Medulla oblongata (tissue), 1 donor: ENCODE measurements at regions not wholly inside any gene's neighbourhood (a gene's known extent, or its start where the extent isn't known, plus 50 kb on each side); places are given as distances from the start of the nearest gene placed in this dataset.
"Not testable (repeated sequence)": the region's sequence is repeated elsewhere in the genome, so short reads cannot be mapped to it uniquely, and the experiment has no call there.

ENCODE experiments used
- DNase-seq: peaks from one replicate; pipeline ENCODE4 v3.0.0-alpha.2; 2015; ENCODE audit errors: extremely low spot score

DNA sequence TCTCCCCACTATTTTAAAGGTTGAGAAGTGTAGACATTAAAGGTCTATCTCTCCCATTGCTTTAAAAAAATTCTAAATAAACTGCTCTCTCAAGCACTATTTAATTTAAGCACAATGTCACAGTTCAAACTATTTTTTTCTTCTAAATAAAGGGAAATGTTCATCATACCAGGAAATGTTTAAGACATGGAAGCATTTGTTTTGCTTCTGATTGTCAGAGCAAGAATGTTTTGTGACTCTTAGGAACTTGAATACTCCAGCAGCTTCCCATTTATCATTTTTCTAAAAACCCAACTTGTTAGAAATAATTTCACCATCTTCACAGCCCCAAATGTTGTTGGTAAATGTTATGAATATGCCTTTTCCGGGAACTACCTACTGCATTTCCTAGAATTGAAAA is 121.8 kb upstream of the NTF3 start:
- no peak for DNase-seq

DNA sequence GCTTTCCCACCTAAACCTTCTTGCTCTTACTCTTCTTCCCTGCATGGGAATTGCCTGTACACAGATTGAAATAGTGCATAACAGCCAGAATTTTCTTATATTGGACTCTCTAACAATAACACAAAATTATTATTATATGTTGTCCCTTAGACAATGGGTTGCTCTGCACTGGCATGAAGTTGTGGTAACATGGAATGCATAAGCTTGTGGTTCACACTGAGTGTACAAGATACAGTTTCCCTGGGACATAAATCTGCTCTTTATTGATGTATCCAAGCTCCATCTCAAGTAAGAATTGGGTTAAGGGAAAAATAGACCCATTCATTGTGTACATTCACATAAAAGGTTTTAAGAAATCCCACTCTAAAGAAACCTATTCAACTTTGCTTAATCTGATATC is 114.4 kb upstream of the NTF3 start:
- no peak for DNase-seq

DNA sequence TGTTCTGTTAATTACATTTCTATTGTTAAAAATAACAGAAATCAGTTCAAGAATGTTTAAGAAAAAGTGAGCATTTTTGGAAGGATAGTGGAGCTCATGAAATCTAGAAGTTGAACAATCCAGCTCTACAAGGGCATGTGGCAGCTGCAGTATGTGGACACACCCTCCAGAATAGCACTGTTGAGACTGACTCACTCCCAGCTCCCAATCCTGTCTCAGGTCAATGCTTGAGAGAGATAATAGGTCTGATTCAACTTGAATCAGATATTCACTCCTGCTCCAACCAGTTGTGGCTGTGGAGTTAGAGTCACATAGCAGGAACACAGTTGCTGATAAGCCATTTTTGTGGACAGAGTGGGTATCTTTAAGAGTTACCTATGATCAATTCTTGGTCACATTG is 113.0 kb upstream of the NTF3 start:
- no peak for DNase-seq

DNA sequence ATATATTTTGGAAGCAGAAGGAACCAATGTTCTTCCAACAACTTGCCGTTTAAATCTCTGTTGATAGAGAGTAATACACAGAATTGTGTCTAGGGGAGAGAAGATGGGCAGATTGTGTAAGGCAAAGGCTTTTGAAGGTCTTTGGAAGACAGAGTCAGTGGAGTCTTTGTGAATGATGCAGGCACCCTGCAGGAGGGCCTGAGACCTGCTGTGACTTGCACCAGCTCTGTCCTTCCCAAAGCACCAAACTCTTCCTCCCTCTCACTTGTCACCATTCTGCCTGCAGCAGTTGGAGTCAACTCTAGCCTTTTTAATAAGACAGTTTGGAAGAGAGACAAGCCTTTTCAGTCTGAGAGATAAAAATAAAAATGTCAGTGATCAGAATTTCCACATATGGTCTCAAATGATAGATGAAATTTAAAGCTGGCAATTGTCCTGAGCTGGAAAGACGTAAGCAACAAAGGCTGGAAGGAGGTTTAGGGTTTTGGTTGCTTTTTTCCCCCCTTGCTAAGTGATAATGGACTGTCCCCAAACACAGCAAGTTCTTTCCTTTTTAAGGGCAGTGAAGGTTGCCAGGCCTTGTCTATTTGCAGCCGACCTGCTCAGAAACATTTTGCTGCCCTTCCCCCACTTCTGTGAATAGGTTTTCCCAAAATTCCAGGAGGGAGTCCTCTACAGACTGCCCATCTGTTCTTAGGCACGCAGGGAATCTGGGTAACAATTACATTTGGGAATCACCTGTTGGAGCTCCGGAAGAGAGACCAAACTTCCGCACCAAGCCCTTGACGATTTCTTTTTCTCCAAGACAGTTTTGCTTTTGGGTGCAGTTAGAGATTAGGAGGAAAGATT is 103.0 kb upstream of the NTF3 start:
- DNase-seq: no peak

DNA sequence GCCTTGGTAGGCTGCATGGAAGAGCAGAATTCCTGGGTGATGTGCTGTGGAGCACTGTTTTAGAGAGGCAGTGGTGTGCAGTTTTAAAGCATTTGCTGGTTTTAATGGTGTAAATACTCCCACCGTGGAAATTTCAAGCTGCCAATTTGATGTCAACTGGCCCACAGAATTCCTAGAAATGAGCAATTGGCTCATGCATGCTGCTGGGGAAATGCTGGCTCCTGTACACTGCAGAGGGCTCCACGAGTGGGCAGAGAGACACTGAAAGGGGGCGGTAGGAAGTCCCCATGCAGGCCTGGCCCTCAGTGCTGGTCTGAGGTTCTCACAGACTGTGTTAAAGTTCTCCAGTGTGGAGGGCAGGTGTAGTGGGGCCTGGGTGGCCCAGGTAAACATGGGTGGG is 99.4 kb upstream of the NTF3 start:
- no peak for DNase-seq

DNA sequence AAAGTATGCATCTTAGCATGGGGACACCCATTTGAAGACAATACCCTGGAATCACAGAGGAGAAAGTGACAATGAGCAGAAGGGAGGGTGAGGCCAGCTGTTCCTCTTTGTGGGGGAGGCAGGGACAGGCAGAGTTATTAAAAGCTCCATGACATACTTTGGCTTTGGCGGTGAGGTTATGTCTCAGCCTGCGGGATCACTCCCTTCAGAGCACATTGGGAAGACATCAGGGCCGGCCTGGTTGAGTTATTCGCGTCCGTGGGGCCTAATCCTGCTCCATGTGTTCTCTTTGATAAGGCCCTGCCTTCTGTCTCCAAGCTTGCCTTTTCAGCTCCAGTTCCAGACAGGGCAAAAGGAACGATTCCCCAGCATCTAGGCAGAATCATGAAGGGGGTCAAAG is 98.8 kb upstream of the NTF3 start:
- no peak for DNase-seq

DNA sequence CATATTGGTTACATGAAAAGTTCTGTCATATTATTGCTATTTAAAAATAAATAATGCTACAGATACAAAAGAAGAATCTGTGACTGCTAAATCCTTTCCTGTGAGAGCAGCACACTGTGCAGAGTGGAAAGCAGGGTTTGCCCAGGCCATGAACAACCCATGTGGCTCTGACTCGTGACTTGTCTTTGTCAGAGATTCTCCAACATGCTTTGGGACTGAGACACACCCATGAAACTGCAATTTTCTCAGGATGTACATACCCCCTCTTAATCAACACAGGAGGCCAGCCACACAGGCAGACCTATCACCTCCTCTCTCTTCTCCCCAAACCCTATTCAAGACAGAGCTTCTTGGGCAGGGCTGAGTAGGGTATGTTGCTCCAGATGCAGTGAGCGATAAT is 96.8 kb upstream of the NTF3 start:
- DNase-seq: no peak

DNA sequence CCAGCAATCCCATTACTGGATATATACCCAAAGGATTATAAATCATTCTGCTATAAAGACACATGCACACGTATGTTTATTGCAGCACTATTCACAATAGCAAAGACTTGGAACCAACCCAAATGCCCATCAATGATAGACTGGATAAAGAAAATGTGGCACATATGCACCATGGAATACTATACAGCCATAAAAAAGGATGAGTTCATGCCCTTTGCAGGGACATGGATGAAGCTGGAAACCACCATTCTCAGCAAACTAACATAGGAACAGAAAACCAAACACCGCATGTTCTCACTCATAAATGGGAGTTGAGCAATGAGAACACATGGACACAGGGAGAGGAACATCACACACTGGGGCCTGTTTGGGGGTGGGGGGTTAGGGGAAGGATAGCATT is 90.8 kb upstream of the NTF3 start:
- DNase-seq: not testable (repeated sequence)

DNA sequence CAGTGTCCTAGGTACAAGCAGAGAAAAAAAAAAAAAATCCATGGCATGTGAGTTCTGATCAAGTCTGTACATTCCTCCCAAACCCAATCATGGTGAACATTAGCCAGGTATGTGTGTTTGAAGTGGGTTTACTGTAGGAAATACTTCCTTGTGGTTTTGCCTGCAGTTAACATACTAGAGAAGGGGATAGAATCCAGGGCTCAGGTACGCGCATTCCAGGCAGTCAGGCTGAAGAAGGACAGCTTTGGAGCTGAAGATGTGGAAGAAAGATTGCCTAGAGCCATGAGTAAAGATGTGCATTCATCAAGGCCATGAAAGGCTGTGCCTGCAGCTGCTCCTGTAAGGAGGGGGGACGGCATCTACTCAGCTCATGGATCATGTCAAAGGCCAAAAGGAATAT is 88.2 kb upstream of the NTF3 start:
- DNase-seq: no peak

DNA sequence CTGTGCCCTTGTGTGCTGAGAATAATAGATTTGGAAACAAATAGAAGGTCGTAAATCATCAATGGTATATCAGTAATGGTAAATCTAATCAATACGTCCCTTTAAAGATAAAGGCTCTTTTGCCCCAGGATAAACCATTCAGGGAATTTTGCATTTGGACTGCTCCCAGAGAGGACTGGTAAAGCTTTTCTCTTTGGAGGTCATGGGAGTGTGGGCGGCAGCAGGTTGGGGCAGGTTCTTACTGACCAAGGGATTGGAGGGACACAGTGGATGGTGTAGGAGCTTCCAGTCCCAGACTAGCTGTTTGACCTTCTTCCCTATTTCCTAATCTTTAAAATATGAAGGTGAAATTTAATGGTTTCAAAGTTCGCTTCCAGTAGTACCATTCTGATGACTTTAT is 87.8 kb upstream of the NTF3 start:
- DNase-seq: no peak

DNA sequence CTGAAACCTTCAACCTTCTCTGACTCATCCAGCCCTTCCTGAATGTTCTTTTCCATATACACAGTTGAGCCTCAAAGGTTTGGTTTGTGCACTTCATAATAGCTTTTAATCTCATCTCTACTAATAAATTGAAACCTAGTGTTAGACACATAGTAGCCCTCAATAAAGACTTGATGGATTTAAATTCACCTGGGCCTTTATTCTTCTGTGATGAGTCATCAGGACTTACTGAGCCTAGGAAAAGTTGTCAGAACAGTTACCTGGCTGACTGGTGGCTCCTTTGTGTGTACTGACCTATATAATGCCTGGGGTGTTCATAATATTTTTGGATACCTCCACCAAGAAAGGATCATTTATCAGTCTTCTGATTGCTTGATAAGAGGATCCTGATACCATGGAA is 86.4 kb upstream of the NTF3 start:
- no peak for DNase-seq

DNA sequence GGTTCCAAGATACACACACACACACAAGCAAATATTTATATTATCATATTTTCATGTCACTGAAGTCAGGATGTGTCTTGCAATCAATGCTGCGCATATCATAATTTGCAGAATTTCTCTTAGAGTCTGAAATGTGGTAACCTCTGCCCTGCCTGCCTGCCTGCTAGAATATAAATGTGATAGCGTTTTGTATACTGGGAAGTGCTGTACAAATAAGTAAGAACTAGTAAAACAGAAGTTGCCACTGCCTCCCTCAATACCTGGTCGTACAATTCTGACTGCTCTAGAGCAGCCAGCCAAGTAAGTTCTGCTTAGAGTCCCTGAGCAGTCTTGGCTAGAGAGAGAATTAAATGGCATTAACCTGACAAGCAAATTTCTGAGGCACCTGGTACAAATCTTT is 83.9 kb upstream of the NTF3 start:
- DNase-seq: no peak

DNA sequence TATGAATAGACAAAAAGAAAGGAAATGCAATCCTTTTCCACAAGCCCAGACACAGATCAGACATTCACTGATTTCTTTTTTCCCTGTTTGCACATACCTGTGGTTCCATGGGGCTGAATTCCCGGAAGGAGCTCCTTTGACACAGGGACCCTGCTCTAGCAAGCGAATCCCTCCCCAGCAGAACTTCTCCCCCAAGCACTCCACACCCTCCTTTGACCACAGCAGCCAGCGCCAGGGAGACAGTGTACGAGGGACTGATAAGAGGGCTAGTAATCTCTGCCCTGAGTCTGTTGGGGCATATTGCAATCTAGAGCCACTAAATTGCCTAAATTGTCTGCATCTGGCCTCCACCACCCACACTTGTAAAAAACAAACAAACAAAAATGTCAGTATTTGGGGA is 83.4 kb upstream of the NTF3 start:
- DNase-seq: no peak

DNA sequence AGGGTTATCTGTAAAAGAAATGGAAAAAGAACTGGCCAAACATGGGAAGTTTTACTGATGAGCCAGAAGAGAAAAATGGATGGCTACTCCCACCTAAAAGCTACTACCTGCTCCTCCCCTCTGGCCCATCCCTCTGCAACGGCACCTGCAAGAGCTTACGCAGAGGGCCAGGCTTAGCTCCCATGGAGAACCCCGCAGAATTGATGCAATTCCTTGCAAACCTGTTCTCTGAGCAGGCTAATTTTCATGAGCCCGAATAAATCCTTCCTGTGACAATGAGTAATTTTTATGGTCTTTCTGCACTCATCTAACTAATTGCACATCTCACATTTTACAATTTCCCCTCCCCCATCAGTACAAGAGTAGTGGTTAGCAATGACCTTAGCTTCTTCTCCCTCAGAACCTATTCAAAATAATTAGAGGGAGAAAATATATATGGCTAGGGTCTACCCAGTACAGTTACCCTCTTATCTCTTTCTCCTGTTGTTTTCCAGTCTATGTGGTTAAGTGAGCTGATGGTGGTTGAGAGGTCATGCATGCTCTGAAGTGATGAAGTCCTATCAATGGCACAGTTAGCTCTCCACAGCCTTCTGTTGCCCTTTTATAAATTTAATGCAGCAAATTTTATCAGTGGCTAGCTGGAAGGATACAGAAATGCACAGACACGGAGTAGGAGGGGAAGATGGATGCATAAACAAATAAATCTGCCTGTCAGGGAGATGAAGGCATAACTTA is 67.7 kb upstream of the NTF3 start:
- DNase-seq: no peak

DNA sequence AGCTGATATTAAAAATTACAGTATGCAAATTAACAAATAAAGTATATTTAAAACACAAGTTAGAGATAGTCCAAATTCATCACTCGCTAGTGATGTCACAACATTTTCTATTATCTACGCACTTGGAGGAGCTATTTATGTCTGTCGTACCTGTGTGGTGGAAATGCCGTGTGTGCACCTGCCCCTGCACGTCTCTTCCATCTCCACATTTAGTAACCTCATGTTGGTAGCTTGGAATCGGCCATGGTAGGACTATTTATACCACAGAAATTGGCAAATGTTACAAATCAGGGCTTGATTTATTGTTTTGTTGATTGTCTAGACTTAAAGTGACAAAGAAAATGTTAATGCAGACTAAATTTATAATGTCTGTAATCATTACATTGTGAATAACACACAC is 62.6 kb upstream of the NTF3 start:
- no peak for DNase-seq

DNA sequence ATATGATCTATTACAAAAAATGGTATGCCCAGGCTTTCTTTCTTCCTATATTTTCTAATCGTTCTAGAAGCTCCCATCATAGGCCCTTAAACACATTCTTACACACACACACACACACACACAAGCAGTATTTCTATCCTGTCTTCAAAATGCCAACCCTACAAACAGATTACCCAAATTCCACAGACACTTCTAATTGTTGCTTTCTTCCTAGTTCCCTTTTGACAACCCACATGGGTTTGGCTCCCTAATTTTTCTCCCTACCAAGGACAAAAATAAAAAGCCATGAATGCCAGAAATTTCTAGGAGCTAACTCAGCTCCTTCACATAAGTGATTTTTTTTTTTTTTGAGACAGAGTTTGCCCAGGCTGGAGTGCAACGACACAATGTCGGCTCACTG is 60.3 kb upstream of the NTF3 start:
- no peak for DNase-seq

DNA sequence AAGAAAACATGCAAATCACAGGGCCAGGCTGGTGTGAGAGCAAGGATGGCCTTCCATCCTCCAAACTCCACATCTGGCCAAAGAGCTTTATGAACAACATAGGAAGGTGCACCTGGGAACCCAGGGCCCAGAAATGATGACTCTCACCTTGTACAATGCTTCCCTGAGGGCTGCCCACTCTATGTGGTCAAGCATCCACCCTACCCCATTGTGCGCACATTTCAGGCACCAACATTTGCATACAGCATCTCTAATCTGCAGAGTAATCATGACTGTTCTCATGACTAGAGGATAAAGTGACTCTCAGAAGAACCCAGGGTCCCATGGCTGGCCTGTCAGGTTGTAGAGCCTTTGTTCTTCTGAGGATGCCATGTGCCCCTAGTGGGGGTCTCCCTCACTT is 57.2 kb upstream of the NTF3 start:
- DNase-seq: no peak

DNA sequence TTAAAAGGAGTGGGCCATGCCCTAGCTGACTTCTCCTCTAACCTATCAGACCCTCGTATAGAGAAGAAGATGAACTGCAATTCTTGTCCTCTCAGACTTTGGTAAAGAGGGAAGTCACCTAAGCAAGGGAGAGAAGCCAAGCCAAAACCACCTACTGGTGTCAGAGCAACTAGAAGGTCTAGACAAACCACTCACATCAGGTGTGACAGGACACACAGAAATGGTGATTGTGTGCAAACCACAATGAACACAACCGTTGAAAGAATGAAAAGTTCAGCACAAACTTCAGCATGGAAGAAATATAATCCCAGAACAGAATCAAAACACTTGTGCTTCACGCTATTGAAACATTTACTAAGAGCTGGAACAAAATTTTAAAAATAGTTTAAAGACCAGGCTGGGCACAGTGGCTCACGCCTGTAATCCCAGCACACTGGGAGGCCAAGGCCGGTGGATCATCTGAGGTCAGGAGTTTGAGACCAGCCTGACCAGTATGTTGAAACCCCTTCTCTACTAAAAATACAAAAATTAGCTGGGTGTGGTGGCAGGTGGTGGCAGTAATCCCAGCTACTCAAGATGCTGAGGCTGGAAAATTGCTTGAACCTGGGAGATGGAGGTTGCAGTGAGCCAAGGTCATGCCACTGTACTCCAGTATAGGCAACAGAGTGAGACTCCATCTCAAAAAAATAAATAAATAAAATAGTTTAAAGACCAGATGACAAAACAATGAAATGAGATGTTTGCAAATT is 56.2 kb upstream of the NTF3 start:
- DNase-seq: no peak

DNA sequence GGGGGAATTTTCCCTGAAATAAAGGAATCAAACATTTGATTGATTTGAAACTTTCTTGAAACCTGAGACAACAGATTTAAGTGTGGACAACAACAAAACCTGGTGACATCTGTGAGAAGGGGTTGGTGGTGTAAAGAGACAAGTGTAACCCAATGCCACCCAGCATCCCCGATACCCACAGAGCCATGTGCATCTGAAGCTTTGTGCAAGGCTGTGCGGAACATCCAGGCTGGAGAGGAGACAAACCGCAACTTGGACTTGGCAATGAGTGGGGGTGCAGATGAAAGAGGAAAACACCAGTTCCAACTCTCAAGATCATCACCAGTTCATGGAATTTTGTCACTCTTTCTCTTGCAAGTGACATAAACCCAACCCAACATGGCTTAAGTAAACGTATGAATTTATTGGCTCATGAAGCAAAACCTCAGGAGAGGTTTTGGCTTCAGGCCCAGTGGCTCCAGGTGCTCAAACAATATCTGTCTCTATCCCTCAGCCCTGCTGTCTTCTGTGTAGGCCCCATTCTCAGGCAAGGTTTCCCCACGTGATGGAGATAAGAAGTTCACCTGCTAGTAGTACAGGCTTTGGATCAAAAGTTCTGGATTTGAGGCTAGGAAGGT is 55.2 kb upstream of the NTF3 start:
- DNase-seq: no peak

DNA sequence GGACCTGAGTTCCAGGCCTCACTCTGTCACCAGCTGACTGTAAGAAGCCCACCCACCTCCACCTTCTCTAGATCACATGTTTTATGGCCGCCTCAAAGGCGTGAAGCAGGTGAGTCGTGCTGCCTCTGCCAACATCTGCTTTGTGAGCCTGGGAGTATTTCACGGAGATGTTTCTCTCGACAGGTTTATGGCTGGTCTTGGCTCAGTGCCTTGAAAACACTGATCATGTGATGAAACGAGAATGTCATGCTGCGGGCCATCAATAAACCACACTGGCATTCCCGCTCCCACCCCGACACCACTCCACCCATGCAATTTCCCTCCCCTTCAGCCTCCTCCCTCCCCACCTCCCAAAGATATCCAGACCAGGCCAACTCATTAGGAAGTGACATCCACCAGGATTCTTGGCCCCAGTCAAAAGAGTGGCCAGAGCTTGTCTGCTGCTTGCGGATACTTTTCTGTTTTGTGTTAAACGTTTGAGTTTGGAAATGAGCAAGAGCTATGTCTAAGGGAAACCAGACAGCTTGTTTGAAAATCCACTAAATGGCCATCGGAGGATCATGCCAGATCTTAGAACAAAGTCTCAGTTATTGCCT is 53.8 kb upstream of the NTF3 start:
- DNase-seq: no peak

DNA sequence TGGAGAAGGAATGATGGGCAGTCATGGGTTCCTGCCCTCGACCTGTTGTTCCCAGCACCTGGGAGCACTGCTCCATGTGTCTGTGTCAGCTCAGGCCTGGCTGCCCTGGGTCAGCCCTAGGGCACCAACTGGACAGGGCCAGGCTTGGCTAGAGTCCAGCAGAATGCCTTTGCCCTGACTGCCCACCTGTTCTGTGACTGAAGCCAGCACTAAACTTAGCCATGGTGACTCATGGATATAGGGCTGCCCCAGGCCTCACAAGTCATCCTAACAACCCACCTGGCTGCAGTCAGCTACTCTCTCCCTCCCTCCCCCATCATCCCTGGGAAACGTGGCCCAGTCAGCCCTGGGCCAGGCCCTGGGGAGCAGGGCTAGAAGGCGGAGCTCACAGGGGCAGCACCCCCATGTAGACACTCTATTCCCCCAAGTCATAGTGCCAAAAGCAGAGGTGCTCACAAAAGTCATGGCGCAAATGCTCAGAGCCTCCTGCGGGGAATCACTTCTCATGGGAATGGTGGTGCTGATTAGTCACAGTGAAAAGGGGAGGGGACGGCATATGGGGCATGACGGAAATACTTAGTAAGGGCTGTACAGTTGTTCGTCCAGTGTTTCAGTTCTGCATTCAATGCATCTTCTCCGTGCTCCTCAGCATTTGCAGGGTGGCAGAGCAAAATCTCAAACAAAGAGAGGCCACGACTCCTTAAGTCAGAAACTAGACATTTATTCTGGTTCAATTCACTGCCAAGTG is 52.0 kb upstream of the NTF3 start:
- no peak for DNase-seq
